ENCODE measurements at regions not wholly inside any gene's neighbourhood (a gene's known extent, or its start where the extent isn't known, plus 50 kb on each side); places are given as distances from the start of the nearest gene placed in this dataset. TPM values are rescaled to one million over a fixed set of nuclear protein-coding genes. Genes with fewer than 3 reads are reported as not detected.

DNA sequence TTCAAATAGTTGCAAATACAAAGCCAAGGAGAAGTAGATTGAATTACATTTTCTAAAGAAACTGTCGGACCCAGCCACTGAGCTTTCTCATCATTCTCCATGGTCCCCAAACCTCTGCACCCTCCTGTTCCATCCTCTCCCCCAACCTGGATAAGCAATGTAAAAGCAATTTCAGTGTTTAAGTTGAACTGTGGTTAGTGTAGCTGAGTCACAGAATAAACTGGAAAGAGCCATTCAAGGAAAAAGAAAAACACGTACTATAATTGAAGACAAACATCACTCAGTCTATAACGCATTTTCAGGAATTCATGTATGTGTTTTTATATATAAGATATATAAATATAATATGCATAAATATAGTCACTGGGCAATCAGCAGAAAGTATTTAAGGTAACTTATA, 54.1 kb upstream of the TMEM161B start:
- H3K9me3 Mint-ChIP-seq, result no peaks in the 10 kb centered on the region
- H3K27me3 Mint-ChIP-seq (ENCODE audit: insufficient read depth, low read depth, poor library complexity), result no peaks in the 10 kb centered on the region
- no peak overlapping the region for H3K4me3 Mint-ChIP-seq
- TF ChIP-seq, protein P1, sequence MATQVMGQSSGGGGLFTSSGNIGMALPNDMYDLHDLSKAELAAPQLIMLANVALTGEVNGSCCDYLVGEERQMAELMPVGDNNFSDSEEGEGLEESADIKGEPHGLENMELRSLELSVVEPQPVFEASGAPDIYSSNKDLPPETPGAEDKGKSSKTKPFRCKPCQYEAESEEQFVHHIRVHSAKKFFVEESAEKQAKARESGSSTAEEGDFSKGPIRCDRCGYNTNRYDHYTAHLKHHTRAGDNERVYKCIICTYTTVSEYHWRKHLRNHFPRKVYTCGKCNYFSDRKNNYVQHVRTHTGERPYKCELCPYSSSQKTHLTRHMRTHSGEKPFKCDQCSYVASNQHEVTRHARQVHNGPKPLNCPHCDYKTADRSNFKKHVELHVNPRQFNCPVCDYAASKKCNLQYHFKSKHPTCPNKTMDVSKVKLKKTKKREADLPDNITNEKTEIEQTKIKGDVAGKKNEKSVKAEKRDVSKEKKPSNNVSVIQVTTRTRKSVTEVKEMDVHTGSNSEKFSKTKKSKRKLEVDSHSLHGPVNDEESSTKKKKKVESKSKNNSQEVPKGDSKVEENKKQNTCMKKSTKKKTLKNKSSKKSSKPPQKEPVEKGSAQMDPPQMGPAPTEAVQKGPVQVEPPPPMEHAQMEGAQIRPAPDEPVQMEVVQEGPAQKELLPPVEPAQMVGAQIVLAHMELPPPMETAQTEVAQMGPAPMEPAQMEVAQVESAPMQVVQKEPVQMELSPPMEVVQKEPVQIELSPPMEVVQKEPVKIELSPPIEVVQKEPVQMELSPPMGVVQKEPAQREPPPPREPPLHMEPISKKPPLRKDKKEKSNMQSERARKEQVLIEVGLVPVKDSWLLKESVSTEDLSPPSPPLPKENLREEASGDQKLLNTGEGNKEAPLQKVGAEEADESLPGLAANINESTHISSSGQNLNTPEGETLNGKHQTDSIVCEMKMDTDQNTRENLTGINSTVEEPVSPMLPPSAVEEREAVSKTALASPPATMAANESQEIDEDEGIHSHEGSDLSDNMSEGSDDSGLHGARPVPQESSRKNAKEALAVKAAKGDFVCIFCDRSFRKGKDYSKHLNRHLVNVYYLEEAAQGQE (IDR thresholded peaks at IDR 0.05; ENCODE audit: unreplicated experiment), result no peak
- H4K20me1 ChIP-seq (replicated peaks; ENCODE audit: insufficient read depth), result no peaks in the 10 kb centered on the region
- H3K27me3 ChIP-seq (ENCODE audit: insufficient read depth), result no peaks in the 10 kb centered on the region
- no peaks in the 10 kb centered on the region for H3K36me3 ChIP-seq (ENCODE audit: insufficient read depth)
- no peak for ATAC-seq
- H3K4me3 ChIP-seq, result no peak overlapping the region
- no peaks in the 10 kb centered on the region for H3K4me1 ChIP-seq (ENCODE audit: insufficient read depth)
- H3F3A ChIP-seq (replicated peaks; ENCODE audit: low read depth), result no peaks in the 10 kb centered on the region
- H3K79me2 ChIP-seq (replicated peaks; ENCODE audit: insufficient read depth), result no peaks in the 10 kb centered on the region
- no peaks in the 10 kb centered on the region for H3K9me2 ChIP-seq (ENCODE audit: insufficient read depth)
- DNase-seq (ENCODE audit: low spot score), result no peak
- H3K36me3 Mint-ChIP-seq (ENCODE audit: low read depth), result no peaks in the 10 kb centered on the region
- H2AFZ ChIP-seq, result no peak overlapping the region
- no peaks in the 10 kb centered on the region; the same call in 2 of the 3 replicates for H3K4me1 Mint-ChIP-seq
- no peak overlapping the region for H3K4me2 ChIP-seq
- no peak overlapping the region for H3K27ac ChIP-seq (ENCODE audit: low read depth)
- H3K27ac Mint-ChIP-seq, result no peak overlapping the region

Small RNA genes lying in the stretch of these regions (small RNA-seq; reads per million reads assigned to genes)
- gene RF00156 (ENCODE audit: low replicate concordance), result not detected

Data from GM23338 (cell line).